Right lobe of liver (tissue), 4 donors: ENCODE measurements at regions not wholly inside any gene's neighbourhood (a gene's known extent, or its start where the extent isn't known, plus 50 kb on each side); places are given as distances from the start of the nearest gene placed in this dataset.

Source experiments
- POLR2A ChIP-seq: fragments of 450-650 bp; IDR thresholded peaks from one replicate; pipeline ENCODE4 v1.6.1; 2017; ENCODE audit warnings: antibody characterized with exemption, mild to moderate bottlenecking
- TF ChIP-seq, protein P1 (sequence below), 4 donors: fragments of 200-600 bp in 3 of 4; fragments of 450-650 bp in 1 of 4; IDR thresholded peaks; one replicate each; pipeline versions ENCODE4 v1.5.1 to v1.8.0; 2016 to 2022; ENCODE audit warnings: antibody characterized with exemption in 4 of 4, mild to moderate bottlenecking in 2 of 4
- donor health status: DM: no; HTN: no; CAD: no.
- donor health status: DM: no; HTN: no; CAD: no.
- donor health status: DM: no; HTN: yes; CAD: no.

DNA sequence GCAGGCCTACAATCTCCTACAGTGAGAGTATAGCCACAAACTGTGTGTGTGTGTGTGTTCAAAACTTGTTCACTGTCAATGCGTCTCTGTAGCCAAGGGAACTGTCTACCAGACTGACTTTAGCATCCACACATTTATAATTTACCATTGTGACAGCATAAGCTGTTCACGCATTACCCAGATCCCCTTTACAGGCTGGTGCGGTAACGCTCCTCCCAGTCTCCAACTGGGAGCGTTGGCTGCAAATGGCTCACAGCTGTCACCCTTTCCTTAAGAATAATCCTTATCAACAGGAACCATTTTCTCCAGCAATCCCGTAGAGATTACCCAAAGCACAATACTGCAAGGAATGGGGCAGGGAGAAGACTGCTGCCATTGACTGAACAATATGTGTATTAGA lies 199.5 kb downstream of the GPAM start:
- TF ChIP-seq, protein P1, sequence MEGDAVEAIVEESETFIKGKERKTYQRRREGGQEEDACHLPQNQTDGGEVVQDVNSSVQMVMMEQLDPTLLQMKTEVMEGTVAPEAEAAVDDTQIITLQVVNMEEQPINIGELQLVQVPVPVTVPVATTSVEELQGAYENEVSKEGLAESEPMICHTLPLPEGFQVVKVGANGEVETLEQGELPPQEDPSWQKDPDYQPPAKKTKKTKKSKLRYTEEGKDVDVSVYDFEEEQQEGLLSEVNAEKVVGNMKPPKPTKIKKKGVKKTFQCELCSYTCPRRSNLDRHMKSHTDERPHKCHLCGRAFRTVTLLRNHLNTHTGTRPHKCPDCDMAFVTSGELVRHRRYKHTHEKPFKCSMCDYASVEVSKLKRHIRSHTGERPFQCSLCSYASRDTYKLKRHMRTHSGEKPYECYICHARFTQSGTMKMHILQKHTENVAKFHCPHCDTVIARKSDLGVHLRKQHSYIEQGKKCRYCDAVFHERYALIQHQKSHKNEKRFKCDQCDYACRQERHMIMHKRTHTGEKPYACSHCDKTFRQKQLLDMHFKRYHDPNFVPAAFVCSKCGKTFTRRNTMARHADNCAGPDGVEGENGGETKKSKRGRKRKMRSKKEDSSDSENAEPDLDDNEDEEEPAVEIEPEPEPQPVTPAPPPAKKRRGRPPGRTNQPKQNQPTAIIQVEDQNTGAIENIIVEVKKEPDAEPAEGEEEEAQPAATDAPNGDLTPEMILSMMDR (IDR thresholded peaks at IDR 0.05): no peak
- no peak for TF ChIP-seq POLR2A
